Osteocyte (in vitro differentiated cells): ENCODE measurements at regions not wholly inside any gene's neighbourhood (a gene's known extent, or its start where the extent isn't known, plus 50 kb on each side); places are given as distances from the start of the nearest gene placed in this dataset.
"Not testable (repeated sequence)": the region's sequence is repeated elsewhere in the genome, so short reads cannot be mapped to it uniquely, and the experiment has no call there.

Experiments used
- DNase-seq: peaks from one replicate; pipeline ENCODE4 v3.0.0; 2021; ENCODE audit warnings: mixed read lengths; ENCODE audit not compliant: unreplicated experiment; ENCODE audit errors: extremely low spot score
- H3K27ac Mint-ChIP-seq: one replicate; pipeline ENCODE4 v1.8.0; 2021; ENCODE audit warnings: mild to moderate bottlenecking, mixed read lengths; ENCODE audit not compliant: unreplicated experiment
- H3K27me3 Mint-ChIP-seq: one replicate; pipeline ENCODE4 v1.8.0; 2021; ENCODE audit warnings: mixed read lengths; ENCODE audit not compliant: unreplicated experiment
- H3K36me3 Mint-ChIP-seq: one replicate; pipeline ENCODE4 v1.8.0; 2021; ENCODE audit warnings: mixed read lengths; ENCODE audit not compliant: unreplicated experiment
- H3K4me1 Mint-ChIP-seq: one replicate; pipeline ENCODE4 v1.8.0; 2021; ENCODE audit warnings: mixed read lengths; ENCODE audit not compliant: unreplicated experiment
- H3K4me3 Mint-ChIP-seq: one replicate; pipeline ENCODE4 v1.8.0; 2021; ENCODE audit warnings: mild to moderate bottlenecking, moderate library complexity, mixed read lengths; ENCODE audit not compliant: unreplicated experiment
- H3K9me3 Mint-ChIP-seq: one replicate; pipeline ENCODE4 v1.8.0; 2021; ENCODE audit warnings: mixed read lengths; ENCODE audit not compliant: unreplicated experiment
- CTCF ChIP-seq: fragments of 200-600 bp; sonication (generic); IDR thresholded peaks from 2 replicates; pipeline ENCODE4 v1.5.0; 2021; ENCODE audit warnings: antibody characterized with exemption, mild to moderate bottlenecking, moderate library complexity

GRCh38 chr5:154542000-154542399 is 64.0 kb upstream of the HAND1 start:
- Mint-ChIP-seq H3K27ac (no peak overlapping the region), H3K36me3 (no peaks in the 10 kb centered on the region), H3K4me3 (no peak overlapping the region), H3K4me1 (no peaks in the 10 kb centered on the region), H3K9me3 (no peaks in the 10 kb centered on the region), H3K27me3 (peaks cover 60% of the 10 kb centered on the region)
- no peak for TF ChIP-seq CTCF
- DNase-seq = peak; percentile 53

- Mint-ChIP-seq H3K9me3 (no peaks in the 10 kb centered on the region), H3K4me3 (no peak overlapping the region), H3K27me3 (peaks cover 59% of the 10 kb centered on the region), H3K27ac (no peak overlapping the region), H3K4me1 (no peaks in the 10 kb centered on the region), H3K36me3 (no peaks in the 10 kb centered on the region)
- peak; percentile 77 for DNase-seq
- no peak for TF ChIP-seq CTCF
Observed at GRCh38 chr5:154541553-154541952, 63.5 kb upstream of the HAND1 start.

- H3K36me3 Mint-ChIP-seq = no peaks in the 10 kb centered on the region
- no peak for DNase-seq
- H3K9me3 Mint-ChIP-seq = no peaks in the 10 kb centered on the region
- no peak for TF ChIP-seq CTCF
- peaks cover 58% of the 10 kb centered on the region for H3K27me3 Mint-ChIP-seq
- H3K4me3 Mint-ChIP-seq = no peak overlapping the region
- H3K4me1 Mint-ChIP-seq = no peaks in the 10 kb centered on the region
- no peak overlapping the region for H3K27ac Mint-ChIP-seq
Observed at GRCh38 chr5:154540600-154540999, 62.6 kb upstream of the HAND1 start.

- no peak for DNase-seq
- no peak for TF ChIP-seq CTCF
- no peaks in the 10 kb centered on the region for H3K4me1 Mint-ChIP-seq
Observed at GRCh38 chr5:154538492-154538891, 60.5 kb upstream of the HAND1 start.

GRCh38 chr5:154536439-154536838 is 58.4 kb upstream of the HAND1 start:
- DNase-seq, H3K9me3 Mint-ChIP-seq, H3K4me3 Mint-ChIP-seq, H3K27ac Mint-ChIP-seq, H3K4me1 Mint-ChIP-seq, H3K36me3 Mint-ChIP-seq: not testable (repeated sequence)
- peaks cover 36% of the 10 kb centered on the region for H3K27me3 Mint-ChIP-seq

More at GRCh38 chr5:154538492-154538891, 60.5 kb upstream of the HAND1 start:
- Mint-ChIP-seq H3K36me3 (no peaks in the 10 kb centered on the region), H3K27me3 (peaks cover 51% of the 10 kb centered on the region), H3K4me3 (no peak overlapping the region), H3K9me3 (no peaks in the 10 kb centered on the region), H3K27ac (no peak overlapping the region)

- no peak overlapping the region for H3K4me3 Mint-ChIP-seq
- peaks cover 36% of the 10 kb centered on the region for H3K27me3 Mint-ChIP-seq
- no peaks in the 10 kb centered on the region for H3K36me3 Mint-ChIP-seq
- no peak for TF ChIP-seq CTCF
- H3K9me3 Mint-ChIP-seq = no peaks in the 10 kb centered on the region
- no peak for DNase-seq
- no peak overlapping the region for H3K27ac Mint-ChIP-seq
- H3K4me1 Mint-ChIP-seq = no peaks in the 10 kb centered on the region
Observed at GRCh38 chr5:154535535-154535934, 57.5 kb upstream of the HAND1 start.
